T-helper 1 cell treated with Interleukin-12 subunit alpha and Interleukin-12 subunit beta and Interleukin-4 antibody, amounts not matched to agents 30 ng/mL and 1 ng/mL, for 36 hours (primary cell): ENCODE measurements at regions not wholly inside any gene's neighbourhood (a gene's known extent, or its start where the extent isn't known, plus 50 kb on each side); places are given as distances from the start of the nearest gene placed in this dataset.
"Not testable (repeated sequence)": the region's sequence is repeated elsewhere in the genome, so short reads cannot be mapped to it uniquely, and the experiment has no call there.

ENCODE experiments used
- intact Hi-C: fragments of 100-400 bp; cut with micrococcal nuclease; formaldehyde crosslinking; loops from one replicate; pipeline ENCODE4 v1.15.1; 2024

- intact Hi-C loops, result no loop called here
Observed at GRCh38 chr9:108049026-108049607, 559.5 kb upstream of the KLF4 start.

- intact Hi-C loops, result no loop called here
Observed at GRCh38 chr9:108048406-108049025, 558.9 kb upstream of the KLF4 start.

GRCh38 chr9:108047777-108048176 is 558.2 kb upstream of the KLF4 start:
- intact Hi-C loops, result not testable (repeated sequence)

- intact Hi-C loops, result no loop called here
Observed at GRCh38 chr9:108047264-108047663, 557.7 kb upstream of the KLF4 start.

- intact Hi-C loops, result no loop called here
Observed at GRCh38 chr9:108045851-108046250, 556.3 kb upstream of the KLF4 start.

- intact Hi-C loops, result no loop called here
Observed at GRCh38 chr9:108043585-108043984, 554.0 kb upstream of the KLF4 start.

GRCh38 chr9:108041551-108041950 is 552.0 kb upstream of the KLF4 start:
- intact Hi-C loops, result no loop called here

- intact Hi-C loops, result no loop called here
Observed at GRCh38 chr9:108040783-108041182, 551.2 kb upstream of the KLF4 start.

GRCh38 chr9:108039493-108039892 is 549.9 kb upstream of the KLF4 start:
- intact Hi-C loops, result no loop called here

GRCh38 chr9:108039012-108039411 is 549.4 kb upstream of the KLF4 start:
- intact Hi-C loops, result no loop called here

- intact Hi-C loops, result no loop called here
Observed at GRCh38 chr9:108035487-108035886, 545.9 kb upstream of the KLF4 start.

- intact Hi-C loops, result no loop called here
Observed at GRCh38 chr9:108033976-108034964, 544.7 kb upstream of the KLF4 start.

GRCh38 chr9:108032079-108032478 is 542.5 kb upstream of the KLF4 start:
- intact Hi-C loops, result not testable (repeated sequence)

GRCh38 chr9:108031221-108031620 is 541.7 kb upstream of the KLF4 start:
- intact Hi-C loops, result not testable (repeated sequence)

- intact Hi-C loops, result not testable (repeated sequence)
Observed at GRCh38 chr9:108026718-108027117, 537.1 kb upstream of the KLF4 start.

- intact Hi-C loops, result no loop called here
Observed at GRCh38 chr9:108024604-108025003, 535.0 kb upstream of the KLF4 start.

- intact Hi-C loops, result no loop called here
Observed at GRCh38 chr9:108022246-108022935, 532.8 kb upstream of the KLF4 start.

GRCh38 chr9:108021096-108021710 is 531.6 kb upstream of the KLF4 start:
- intact Hi-C loops, result no loop called here

- intact Hi-C loops, result no loop called here
Observed at GRCh38 chr9:108019821-108020220, 530.3 kb upstream of the KLF4 start.

- intact Hi-C loops, result no loop called here
Observed at GRCh38 chr9:108017671-108018070, 528.1 kb upstream of the KLF4 start.

- intact Hi-C loops, result no loop called here
Observed at GRCh38 chr9:108016446-108016845, 526.9 kb upstream of the KLF4 start.
